ENCODE measurements at regions not wholly inside any gene's neighbourhood (a gene's known extent, or its start where the extent isn't known, plus 50 kb on each side); places are given as distances from the start of the nearest gene placed in this dataset.
"Not testable (repeated sequence)": the region's sequence is repeated elsewhere in the genome, so short reads cannot be mapped to it uniquely, and the experiment has no call there.

DNA sequence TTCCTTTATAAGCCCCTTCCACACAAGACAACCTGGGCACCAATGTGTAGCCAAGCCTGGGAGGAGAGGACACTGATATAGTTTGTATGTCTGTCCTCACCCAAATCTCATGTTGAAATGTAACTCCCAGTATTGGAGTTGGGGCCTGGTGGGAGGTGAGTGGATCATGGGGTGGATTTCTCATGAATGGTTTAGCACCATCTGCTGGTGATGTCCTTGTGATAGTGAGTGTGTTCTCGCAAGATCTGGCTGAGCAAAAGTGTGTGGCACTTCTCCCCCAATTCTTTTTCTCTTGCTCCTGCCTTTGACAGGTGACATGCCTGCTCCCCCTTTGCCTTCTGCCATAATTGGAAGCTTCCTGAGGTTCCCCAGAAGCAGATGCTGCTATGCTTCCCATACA lies 135.8 kb downstream of the USP31 start:
- no peak overlapping the region for H3K27ac Mint-ChIP-seq
- H3K27me3 Mint-ChIP-seq, result peaks cover 3% of the 10 kb centered on the region
- ChIA-PET POLR2A (no interaction called here), CTCF (no interaction called here)
- no peak overlapping the region for H3K4me3 Mint-ChIP-seq
- no peaks in the 10 kb centered on the region for H3K4me1 Mint-ChIP-seq
- H3K36me3 Mint-ChIP-seq (ENCODE audit: low read depth), result no peaks in the 10 kb centered on the region
- H3K9me3 Mint-ChIP-seq (ENCODE audit: low read depth), result no peaks in the 10 kb centered on the region
- no peak for ATAC-seq
- DNase-seq, result no peak
- intact Hi-C loops (cut with DNase I, micrococcal nuclease), result no loop called here

DNA sequence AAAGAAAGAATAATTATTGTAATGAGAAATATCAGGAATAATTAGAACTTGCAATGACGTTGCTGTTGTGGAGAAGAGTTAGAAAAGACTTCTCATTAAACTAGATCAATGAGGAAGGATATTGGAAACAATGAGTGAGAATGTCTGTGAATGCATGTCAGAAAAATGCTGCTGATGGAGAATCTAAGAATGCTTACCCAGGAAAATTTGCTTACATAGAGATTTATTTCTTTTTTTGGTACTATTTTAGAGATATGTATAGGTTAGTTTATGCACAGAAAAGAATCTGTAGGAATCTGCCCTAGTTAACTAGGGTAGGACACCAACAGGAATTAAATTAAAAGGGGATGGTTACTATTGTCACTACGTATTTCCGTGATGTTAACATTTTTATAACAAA lies 140.2 kb downstream of the USP31 start:
- intact Hi-C loops (cut with DNase I, micrococcal nuclease), result no loop called here
- H3K27me3 Mint-ChIP-seq, result peaks cover 13% of the 10 kb centered on the region
- no peaks in the 10 kb centered on the region for H3K36me3 Mint-ChIP-seq (ENCODE audit: low read depth)
- peaks cover 2% of the 10 kb centered on the region for H3K9me3 Mint-ChIP-seq (ENCODE audit: low read depth)
- no peak for DNase-seq
- CTCF ChIA-PET, result no interaction called here
- no peaks in the 10 kb centered on the region for H3K4me1 Mint-ChIP-seq
- POLR2A ChIA-PET, result no interaction called here
- H3K27ac Mint-ChIP-seq, result no peak overlapping the region
- H3K4me3 Mint-ChIP-seq, result no peak overlapping the region
- no peak for ATAC-seq

DNA sequence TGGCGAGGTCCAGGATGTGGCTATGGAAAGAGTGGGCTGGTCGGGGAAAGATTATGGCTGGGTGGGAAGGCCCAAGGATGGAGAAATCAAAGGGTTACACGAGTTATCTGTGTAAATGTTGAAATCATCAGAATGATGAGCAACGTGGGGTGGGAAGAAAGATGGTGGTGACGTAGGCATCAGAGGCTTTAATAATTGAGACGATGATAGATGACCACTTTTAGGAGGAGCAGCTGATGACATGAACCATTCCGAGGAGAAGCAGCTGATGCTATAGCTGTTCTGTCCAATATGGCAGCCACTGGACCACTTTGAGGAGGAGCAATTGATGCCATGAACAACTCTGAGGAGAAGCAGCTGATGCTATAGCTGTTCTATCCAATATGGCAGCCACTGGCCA lies 141.2 kb downstream of the USP31 start:
- POLR2A ChIA-PET, result no interaction called here
- peaks cover 2% of the 10 kb centered on the region for H3K9me3 Mint-ChIP-seq (ENCODE audit: low read depth)
- peaks cover 16% of the 10 kb centered on the region for H3K27me3 Mint-ChIP-seq
- H3K27ac Mint-ChIP-seq, result no peak overlapping the region
- H3K4me3 Mint-ChIP-seq, result no peak overlapping the region
- no peaks in the 10 kb centered on the region for H3K4me1 Mint-ChIP-seq
- DNase-seq (no peak), ATAC-seq (no peak)
- intact Hi-C loops (cut with DNase I, micrococcal nuclease), result no loop called here
- CTCF ChIA-PET, result no interaction called here
- H3K36me3 Mint-ChIP-seq (ENCODE audit: low read depth), result no peaks in the 10 kb centered on the region

DNA sequence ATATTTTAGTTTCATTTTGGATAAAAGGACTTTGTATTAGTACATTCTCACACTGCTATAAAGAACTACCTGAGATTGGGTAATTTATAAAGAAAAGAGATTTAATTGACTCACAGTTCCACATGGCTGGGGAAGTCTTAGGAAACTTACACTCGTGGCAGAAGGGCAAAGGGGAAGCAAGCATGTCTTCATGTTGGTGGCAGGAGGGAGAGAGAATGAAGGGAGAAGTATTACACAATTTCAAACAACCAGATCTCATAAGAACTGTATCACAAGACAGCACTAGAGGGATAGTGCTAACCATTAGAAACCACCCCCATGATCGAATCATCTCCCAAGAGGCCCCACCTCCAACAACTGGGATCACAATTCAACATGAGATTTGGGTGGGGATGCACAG lies 142.9 kb downstream of the USP31 start:
- Mint-ChIP-seq H3K36me3 (ENCODE audit: low read depth) (no peaks in the 10 kb centered on the region), H3K4me1 (no peaks in the 10 kb centered on the region), H3K27me3 (peaks cover 18% of the 10 kb centered on the region), H3K9me3 (ENCODE audit: low read depth) (peaks cover 2% of the 10 kb centered on the region), H3K27ac (no peak overlapping the region), H3K4me3 (no peak overlapping the region)
- no peak for DNase-seq
- intact Hi-C loops (cut with DNase I, micrococcal nuclease), result no loop called here
- POLR2A ChIA-PET, result no interaction called here
- ATAC-seq, result no peak
- CTCF ChIA-PET, result no interaction called here

DNA sequence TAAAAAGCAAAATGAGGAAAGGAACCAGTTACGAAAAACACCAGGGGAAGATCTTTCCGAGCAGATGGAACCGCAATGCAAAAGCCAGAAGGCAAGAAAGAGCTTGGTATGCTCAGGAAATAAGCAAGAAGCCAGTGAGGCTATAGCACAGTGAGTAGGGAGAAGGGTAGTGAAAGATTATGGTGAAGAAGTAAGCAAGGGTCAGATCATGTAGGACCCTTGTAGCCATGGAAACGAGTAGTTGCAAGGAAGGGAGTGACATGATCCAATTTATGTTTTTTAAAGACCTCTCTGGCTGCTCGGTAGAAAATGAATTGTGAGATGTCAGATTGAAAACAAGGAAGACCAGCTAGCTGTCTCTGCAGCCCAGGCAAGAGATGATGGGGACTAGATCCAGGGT lies 143.3 kb downstream of the USP31 start:
- DNase-seq (no peak), ATAC-seq (no peak)
- Mint-ChIP-seq H3K36me3 (ENCODE audit: low read depth) (no peaks in the 10 kb centered on the region), H3K9me3 (ENCODE audit: low read depth) (peaks cover 2% of the 10 kb centered on the region), H3K27me3 (peaks cover 18% of the 10 kb centered on the region), H3K27ac (no peak overlapping the region), H3K4me1 (no peaks in the 10 kb centered on the region), H3K4me3 (no peak overlapping the region)
- POLR2A ChIA-PET, result no interaction called here
- intact Hi-C loops (cut with DNase I, micrococcal nuclease), result no loop called here
- CTCF ChIA-PET, result no interaction called here

DNA sequence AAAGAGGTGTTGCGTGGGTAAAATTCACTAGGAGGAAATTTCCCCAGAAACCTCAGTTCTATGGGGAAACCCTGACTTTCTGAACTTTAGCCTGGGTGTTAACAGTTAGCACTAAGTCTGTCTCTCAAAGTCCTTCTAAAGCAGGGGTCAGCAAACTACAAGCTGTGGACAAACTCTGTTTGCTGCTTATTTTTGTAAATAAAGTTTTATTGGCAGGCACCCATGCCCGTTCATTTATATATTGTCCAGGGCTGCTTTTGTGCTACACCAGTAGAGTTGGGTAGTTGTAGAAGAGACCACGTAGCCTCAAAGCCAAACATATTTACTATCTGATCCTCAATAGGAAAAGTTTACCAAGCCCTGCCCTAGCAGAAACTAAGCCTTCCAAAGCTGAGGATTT lies 159.7 kb downstream of the USP31 start:
- intact Hi-C loops (cut with DNase I, micrococcal nuclease), result no loop called here
- Mint-ChIP-seq H3K36me3 (ENCODE audit: low read depth) (no peaks in the 10 kb centered on the region), H3K4me1 (no peaks in the 10 kb centered on the region), H3K27me3 (peaks cover 17% of the 10 kb centered on the region), H3K4me3 (no peak overlapping the region), H3K27ac (no peak overlapping the region), H3K9me3 (ENCODE audit: low read depth) (peaks cover 5% of the 10 kb centered on the region)
- POLR2A ChIA-PET, result interaction anchor here (0.6 kb wide), 1 partner anchor 252 kb away, joined by 3 read pairs; no protein-coding TSS in a partner anchor
- CTCF ChIA-PET, result interaction anchor here (0.6 kb wide), 1 partner anchor 1375 kb away, joined by 3 read pairs; no protein-coding TSS in a partner anchor
- no peak for ATAC-seq
- DNase-seq, result no peak

DNA sequence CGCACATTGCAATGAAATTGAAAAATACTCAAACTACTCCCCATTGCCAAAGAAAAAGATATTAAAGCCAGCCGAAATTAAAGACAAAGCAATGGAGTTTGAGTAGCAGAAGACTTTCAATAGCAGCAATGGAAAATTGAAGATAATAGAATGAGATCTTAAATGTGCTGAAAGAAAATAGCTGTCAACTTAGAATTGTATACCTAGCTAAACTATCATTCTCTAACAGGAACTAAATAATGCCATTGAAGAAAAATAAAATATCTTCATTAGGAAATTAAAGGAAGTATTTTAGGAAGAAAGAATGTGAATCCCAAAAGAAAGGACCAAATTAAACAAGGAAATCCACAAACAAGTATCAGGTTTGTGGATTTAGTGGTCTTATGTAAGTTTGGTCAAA lies 165.6 kb downstream of the USP31 start:
- no peaks in the 10 kb centered on the region for H3K4me1 Mint-ChIP-seq
- no peaks in the 10 kb centered on the region for H3K36me3 Mint-ChIP-seq (ENCODE audit: low read depth)
- ATAC-seq (no peak), DNase-seq (no peak)
- ChIA-PET CTCF (no interaction called here), POLR2A (interaction anchor here (0.6 kb wide), 1 partner anchor 107 kb away, joined by 3 read pairs; no protein-coding TSS in a partner anchor)
- H3K4me3 Mint-ChIP-seq, result no peak overlapping the region
- no peak overlapping the region for H3K27ac Mint-ChIP-seq
- peaks cover 15% of the 10 kb centered on the region for H3K27me3 Mint-ChIP-seq
- intact Hi-C loops (cut with DNase I, micrococcal nuclease), result no loop called here
- peaks cover 16% of the 10 kb centered on the region for H3K9me3 Mint-ChIP-seq (ENCODE audit: low read depth)

DNA sequence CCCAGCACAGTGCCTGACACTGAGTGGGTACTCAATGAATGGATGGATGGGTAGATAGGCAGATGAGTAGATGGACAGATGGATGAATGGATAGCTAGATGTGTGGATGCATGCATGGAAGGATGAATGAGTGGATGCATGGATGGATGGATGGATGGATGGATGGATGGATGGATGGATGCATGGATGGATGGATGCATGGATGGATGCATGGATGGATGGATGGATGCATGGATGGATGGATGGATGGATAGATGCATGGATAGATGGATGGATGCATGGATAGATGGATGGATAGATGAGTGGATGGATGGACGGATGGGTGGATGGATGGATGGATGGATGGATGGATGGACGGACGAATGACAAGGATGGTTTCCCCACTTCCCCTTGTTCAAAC lies 166.6 kb downstream of the HS3ST2 start:
- intact Hi-C loops (cut with DNase I, micrococcal nuclease); CTCF ChIA-PET; H3K36me3 Mint-ChIP-seq (ENCODE audit: low read depth); H3K27me3 Mint-ChIP-seq; H3K27ac Mint-ChIP-seq; DNase-seq; H3K4me1 Mint-ChIP-seq; ATAC-seq; POLR2A ChIA-PET; H3K4me3 Mint-ChIP-seq: not testable (repeated sequence)
- peaks cover 16% of the 10 kb centered on the region for H3K9me3 Mint-ChIP-seq (ENCODE audit: low read depth)

DNA sequence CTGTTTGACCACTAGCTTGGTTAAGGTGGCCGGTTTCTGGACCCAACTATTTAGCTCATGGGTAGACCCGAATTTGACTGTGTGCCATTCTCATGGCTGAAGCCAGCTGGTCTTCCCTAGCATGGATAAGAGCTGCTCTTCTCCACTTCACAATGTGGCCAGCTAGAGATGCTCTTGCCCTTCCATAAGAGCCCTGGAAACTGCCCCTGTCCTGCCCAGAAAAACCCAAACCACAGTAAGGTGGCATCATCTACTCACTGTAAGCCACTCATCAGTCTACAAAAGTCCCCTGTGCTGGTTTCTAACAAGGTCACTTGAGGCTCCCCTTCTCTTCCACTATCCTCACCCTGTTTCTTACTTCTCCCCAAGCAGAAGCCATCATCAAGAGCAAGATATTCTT lies 165.1 kb downstream of the HS3ST2 start:
- ATAC-seq, result no peak
- H3K27ac Mint-ChIP-seq, result no peak overlapping the region

DNA sequence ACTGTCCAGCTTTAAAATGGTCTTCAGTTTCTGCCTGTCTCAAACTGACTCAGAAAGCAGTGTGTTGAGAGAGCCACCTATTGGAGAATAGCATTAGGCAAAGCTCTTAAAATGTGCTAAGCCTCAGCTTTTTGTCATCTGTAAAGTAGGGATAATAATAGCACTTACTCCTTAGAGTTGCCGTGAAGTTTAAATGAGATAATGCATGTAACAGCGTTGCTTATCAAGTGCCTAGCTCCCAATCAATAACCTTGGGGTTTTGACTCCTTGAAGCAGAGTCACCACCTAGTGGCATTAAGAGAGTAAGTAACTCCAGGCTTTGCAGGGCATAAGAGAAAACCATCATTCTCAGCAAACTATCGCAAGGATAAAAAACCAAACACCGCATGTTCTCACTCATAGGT lies 163.3 kb downstream of the HS3ST2 start:
- Mint-ChIP-seq H3K36me3 (ENCODE audit: low read depth) (no peaks in the 10 kb centered on the region), H3K9me3 (ENCODE audit: low read depth) (no peaks in the 10 kb centered on the region), H3K27ac (no peak overlapping the region), H3K4me3 (no peak overlapping the region), H3K4me1 (no peaks in the 10 kb centered on the region), H3K27me3 (peaks cover 17% of the 10 kb centered on the region)
- ChIA-PET CTCF (interaction anchor here (0.7 to 0.8 kb wide), 2 partner anchors 10 to 179 kb away, joined by 3 read pairs; no protein-coding TSS in a partner anchor), POLR2A (interaction anchor here (0.6 kb wide), 1 partner anchor 53 kb away, joined by 4 read pairs; no protein-coding TSS in a partner anchor)
- DNase-seq (no peak), ATAC-seq (no peak)
- intact Hi-C loops (cut with DNase I, micrococcal nuclease), result no loop called here

More for the DNA sequence above, 165.1 kb downstream of the HS3ST2 start:
- ChIA-PET CTCF (no interaction called here), POLR2A (no interaction called here)
- intact Hi-C loops (cut with DNase I, micrococcal nuclease), result no loop called here
- H3K4me1 Mint-ChIP-seq, result no peaks in the 10 kb centered on the region
- H3K9me3 Mint-ChIP-seq (ENCODE audit: low read depth), result peaks cover 8% of the 10 kb centered on the region
- no peaks in the 10 kb centered on the region for H3K36me3 Mint-ChIP-seq (ENCODE audit: low read depth)
- DNase-seq, result no peak
- H3K4me3 Mint-ChIP-seq, result no peak overlapping the region
- peaks cover 14% of the 10 kb centered on the region for H3K27me3 Mint-ChIP-seq

DNA sequence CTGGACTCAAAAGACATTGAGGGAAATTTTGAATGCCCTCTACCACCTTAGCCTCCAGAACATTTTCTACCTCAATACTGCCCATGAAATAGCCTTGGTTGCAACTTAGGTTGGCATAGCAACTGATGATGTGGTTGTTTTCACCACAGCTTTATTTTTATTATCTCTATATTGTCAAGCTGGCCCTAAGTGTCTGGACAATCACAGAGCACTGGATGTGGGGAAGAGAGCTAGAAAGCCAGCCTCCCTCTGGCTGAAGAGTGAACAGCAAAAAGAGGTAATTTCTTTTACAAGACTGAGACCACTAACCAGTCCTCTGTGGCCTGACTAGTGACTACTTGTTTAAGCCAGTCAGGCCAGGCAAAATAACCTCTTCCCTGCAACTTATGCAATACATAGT lies 159.6 kb downstream of the HS3ST2 start:
- H3K4me1 Mint-ChIP-seq, result no peaks in the 10 kb centered on the region
- DNase-seq (no peak), ATAC-seq (no peak)
- H3K27ac Mint-ChIP-seq, result no peak overlapping the region
- intact Hi-C loops (cut with DNase I, micrococcal nuclease), result no loop called here
- H3K9me3 Mint-ChIP-seq (ENCODE audit: low read depth), result no peaks in the 10 kb centered on the region
- H3K27me3 Mint-ChIP-seq, result peaks cover 18% of the 10 kb centered on the region
- ChIA-PET CTCF (interaction anchor here (0.5 kb wide), 1 partner anchor 261 kb away, joined by 3 read pairs; no protein-coding TSS in a partner anchor), POLR2A (no interaction called here)
- no peak overlapping the region for H3K4me3 Mint-ChIP-seq
- no peaks in the 10 kb centered on the region for H3K36me3 Mint-ChIP-seq (ENCODE audit: low read depth)

DNA sequence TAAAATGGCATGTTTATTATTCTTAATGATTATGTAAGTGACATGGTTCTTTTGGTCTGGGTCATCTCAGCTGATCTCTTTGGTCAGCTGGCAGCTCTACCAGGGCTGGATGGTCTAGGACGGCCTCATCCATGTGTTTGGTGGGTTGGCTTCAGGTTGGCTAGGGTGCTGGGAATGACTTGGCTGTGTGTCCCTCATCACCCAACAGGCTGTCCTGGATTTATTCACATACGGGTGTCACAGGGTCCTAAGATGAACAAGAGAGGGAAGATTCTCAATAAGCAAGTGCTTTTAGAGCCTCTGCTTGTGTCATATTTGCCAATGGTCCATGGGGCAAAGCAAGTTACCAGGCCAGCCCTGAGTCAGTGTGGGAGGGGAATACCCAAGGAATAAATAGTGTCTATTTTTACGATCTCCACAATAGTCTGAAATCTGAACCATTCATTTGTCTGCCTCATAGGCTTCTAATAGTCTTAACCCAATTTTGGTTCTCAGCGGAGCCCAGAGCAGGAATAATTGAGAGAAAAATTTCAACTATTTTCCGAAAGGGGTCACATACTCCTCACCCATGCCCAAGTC lies 157.5 kb downstream of the HS3ST2 start:
- no peak overlapping the region for H3K27ac Mint-ChIP-seq
- H3K36me3 Mint-ChIP-seq (ENCODE audit: low read depth), result no peaks in the 10 kb centered on the region
- no peaks in the 10 kb centered on the region for H3K9me3 Mint-ChIP-seq (ENCODE audit: low read depth)
- DNase-seq (no peak), ATAC-seq (no peak)
- H3K27me3 Mint-ChIP-seq, result peaks cover 24% of the 10 kb centered on the region
- CTCF ChIA-PET, result no interaction called here
- H3K4me3 Mint-ChIP-seq, result no peak overlapping the region
- POLR2A ChIA-PET, result no interaction called here
- intact Hi-C loops (cut with DNase I, micrococcal nuclease), result no loop called here
- H3K4me1 Mint-ChIP-seq, result no peaks in the 10 kb centered on the region

Data from activated CD4-positive, alpha-beta T cell treated with anti-CD3 and anti-CD28 coated beads for 36 hours (primary cell).